ENCODE measurements at regions not wholly inside any gene's neighbourhood (a gene's known extent, or its start where the extent isn't known, plus 50 kb on each side); places are given as distances from the start of the nearest gene placed in this dataset.

DNA sequence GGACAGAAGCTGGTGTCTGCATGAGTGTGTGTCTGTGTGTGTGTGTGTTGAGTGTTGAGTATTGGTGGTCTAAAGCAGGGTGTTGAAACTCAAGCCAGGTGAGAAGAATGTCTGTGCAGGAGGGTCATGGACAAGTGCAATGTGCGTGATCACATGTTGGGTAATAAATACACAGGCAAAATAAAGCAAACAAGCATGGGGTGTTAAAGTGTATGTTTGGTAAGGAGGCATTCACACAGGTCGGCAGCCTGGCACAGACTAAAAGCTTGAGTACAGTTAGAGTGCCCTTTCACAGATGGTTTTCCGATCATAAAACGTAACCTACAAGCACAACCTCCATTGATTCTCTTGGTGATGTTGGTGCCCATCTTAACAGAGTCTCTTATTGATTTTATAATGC, 476.9 kb upstream of the KLHL1 start:
- dilution Hi-C loops (cut with MboI; ENCODE audit: extremely low pct_ligation_motif_present, low sequenced_read_pairs) (no loop called here), intact Hi-C loops (cut with micrococcal nuclease) (no loop called here)
- H4K20me1 ChIP-seq (replicated peaks; ENCODE audit: control insufficient read depth, extremely low read depth, insufficient read depth, low read length): no peaks in the 10 kb centered on the region
- BruUV-seq (replicated peaks): no TSS peak
- CTCF ChIA-PET: no interaction called here
- H3K4me3 ChIP-seq (replicated peaks in 1 of 3; ENCODE audit: insufficient read depth in 1 of 3, low read depth in 1 of 3, low read length in 3 of 3): no peak overlapping the region
- POLR2A ChIA-PET: no interaction called here
- DNase-seq (ENCODE audit: low read depth, low spot score): no peak
- H3K9ac ChIP-seq (replicated peaks; ENCODE audit: extremely low read depth, insufficient read depth, low read length): no peak overlapping the region
- no peak for FAIRE-seq
- TF ChIP-seq MYC (IDR thresholded peaks at IDR 0.05; ENCODE audit: low read depth, low read length): no peak
- TF ChIP-seq EZH2 (IDR thresholded peaks at IDR 0.05; ENCODE audit: borderline replicate concordance, low read depth, low read length, severe bottlenecking): no peak
- TF ChIP-seq, protein P1, sequence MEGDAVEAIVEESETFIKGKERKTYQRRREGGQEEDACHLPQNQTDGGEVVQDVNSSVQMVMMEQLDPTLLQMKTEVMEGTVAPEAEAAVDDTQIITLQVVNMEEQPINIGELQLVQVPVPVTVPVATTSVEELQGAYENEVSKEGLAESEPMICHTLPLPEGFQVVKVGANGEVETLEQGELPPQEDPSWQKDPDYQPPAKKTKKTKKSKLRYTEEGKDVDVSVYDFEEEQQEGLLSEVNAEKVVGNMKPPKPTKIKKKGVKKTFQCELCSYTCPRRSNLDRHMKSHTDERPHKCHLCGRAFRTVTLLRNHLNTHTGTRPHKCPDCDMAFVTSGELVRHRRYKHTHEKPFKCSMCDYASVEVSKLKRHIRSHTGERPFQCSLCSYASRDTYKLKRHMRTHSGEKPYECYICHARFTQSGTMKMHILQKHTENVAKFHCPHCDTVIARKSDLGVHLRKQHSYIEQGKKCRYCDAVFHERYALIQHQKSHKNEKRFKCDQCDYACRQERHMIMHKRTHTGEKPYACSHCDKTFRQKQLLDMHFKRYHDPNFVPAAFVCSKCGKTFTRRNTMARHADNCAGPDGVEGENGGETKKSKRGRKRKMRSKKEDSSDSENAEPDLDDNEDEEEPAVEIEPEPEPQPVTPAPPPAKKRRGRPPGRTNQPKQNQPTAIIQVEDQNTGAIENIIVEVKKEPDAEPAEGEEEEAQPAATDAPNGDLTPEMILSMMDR (IDR thresholded peaks at IDR 0.05; ENCODE audit: extremely low read depth in 1 of 2, insufficient read depth in 1 of 2, low read depth in 1 of 2, low read length in 2 of 2): no peak
- no peak for TF ChIP-seq POLR2A (IDR thresholded peaks at IDR 0.05; ENCODE audit: low read depth, low read length)
- no peak for TF ChIP-seq GATA2 (IDR thresholded peaks at IDR 0.05; ENCODE audit: insufficient read depth, insufficient read length, low read depth, low read length)
- TF ChIP-seq FOS (IDR thresholded peaks at IDR 0.05; ENCODE audit: borderline replicate concordance, insufficient read depth, low read length): no peak
- no peak for TF ChIP-seq JUN (IDR thresholded peaks at IDR 0.05; ENCODE audit: borderline replicate concordance, insufficient read depth, insufficient read length, low read depth)
- TF ChIP-seq, protein P2, sequence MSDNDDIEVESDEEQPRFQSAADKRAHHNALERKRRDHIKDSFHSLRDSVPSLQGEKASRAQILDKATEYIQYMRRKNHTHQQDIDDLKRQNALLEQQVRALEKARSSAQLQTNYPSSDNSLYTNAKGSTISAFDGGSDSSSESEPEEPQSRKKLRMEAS (IDR thresholded peaks at IDR 0.05; ENCODE audit: insufficient read depth, insufficient read length): no peak
- no peak for TF ChIP-seq POLR2AphosphoS5 (IDR thresholded peaks at IDR 0.05; ENCODE audit: insufficient read depth, low read depth, low read length)
- no peaks in the 10 kb centered on the region for H3K79me2 ChIP-seq (ENCODE audit: control insufficient read depth, insufficient read depth, low read length)
- no peaks in the 10 kb centered on the region for H3K36me3 ChIP-seq (ENCODE audit: control insufficient read depth in 2 of 2, extremely low read depth in 1 of 2, insufficient read depth in 2 of 2, low read length in 2 of 2)
- no peaks in the 10 kb centered on the region for H3K9me3 ChIP-seq (replicated peaks; ENCODE audit: control insufficient read depth, insufficient read depth, low read length)
- H3K4me2 ChIP-seq (ENCODE audit: insufficient read depth, low read length): no peak overlapping the region
- no peaks in the 10 kb centered on the region for H3K4me1 ChIP-seq (ENCODE audit: control insufficient read depth, extremely low read depth, insufficient read depth, low read length)
- H3K27me3 ChIP-seq (ENCODE audit: control insufficient read depth in 2 of 2, insufficient read depth in 2 of 2, low read length in 2 of 2): peaks cover 0 to 3% of the 10 kb centered on the region in 2 experiments
- no peak overlapping the region for H2AFZ ChIP-seq (ENCODE audit: low read depth, low read length)
- H3K27ac ChIP-seq (ENCODE audit: insufficient read depth, low read depth, low read length): no peak overlapping the region
- H3K9me1 ChIP-seq (replicated peaks; ENCODE audit: control insufficient read depth, extremely low read depth, insufficient read depth, low read length): no peaks in the 10 kb centered on the region
